Pancreas (tissue), 10 donors: ENCODE measurements at regions not wholly inside any gene's neighbourhood (a gene's known extent, or its start where the extent isn't known, plus 50 kb on each side); places are given as distances from the start of the nearest gene placed in this dataset.
"Not testable (repeated sequence)": the region's sequence is repeated elsewhere in the genome, so short reads cannot be mapped to it uniquely, and the experiment has no call there.

Experiments
- ATAC-seq, 4 donors: fragments of 200-7000 bp; cut with Tn5 transposase; one replicate each; pipeline versions ENCODE4 v1.8.0 to v1.9.1; 2020; ENCODE audit warnings: mild to moderate bottlenecking in 4 of 4, moderate library complexity in 4 of 4
- DNase-seq, 6 donors: peaks; one replicate each; pipeline ENCODE4 v3.0.0-alpha.2; 2020
- FAIRE-seq: peaks from 2 replicates; lab custom pipeline; 2012; peaks lifted over from hg19 to GRCh38; lab: Jason Lieb, UNC
- H3K27ac ChIP-seq, 4 donors: fragments of 200-600 bp; sonication (generic); 1 replicate in 3 of 4; 2 replicates in 1 of 4; pipeline versions ENCODE4 v1.5.0 to v1.8.0; 2020
- H3K27me3 ChIP-seq, 4 donors: fragments of 200-600 bp; one replicate each; pipeline ENCODE4 v1.8.0; 2021
- H3K36me3 ChIP-seq, 3 donors: fragments of 200-600 bp; sonication (generic) in 1 of 3; one replicate each; pipeline versions ENCODE4 v1.5.0 to v1.8.0; 2020 to 2021
- H3K4me1 ChIP-seq, 3 donors: fragments of 200-600 bp; one replicate each; pipeline ENCODE4 v1.8.0; 2021
- H3K4me3 ChIP-seq, 4 donors: fragments of 200-600 bp; sonication (generic) in 2 of 4; one replicate each; pipeline versions ENCODE4 v1.5.0 to v1.8.0; 2020 to 2021
- H3K9me3 ChIP-seq, 4 donors: fragments of 200-600 bp; one replicate each; pipeline ENCODE4 v1.8.0; 2021
- CTCF ChIP-seq, 4 donors: fragments of 200-600 bp; sonication (generic) in 3 of 4; IDR thresholded peaks; one replicate each; pipeline versions ENCODE4 v1.5.0 to v1.8.0; 2021; ENCODE audit warnings: antibody characterized with exemption in 4 of 4
- WGBS, 2 donors: extraction: QIAGEN DNeasy Blood & Tissue Kit; methylation state at CpG; one replicate each; pipeline ENCODE4 v1.1.7; 2013; 5-methylcytosine and 5-hydroxymethylcytosine counted together
- intact Hi-C, 3 donors: fragments of 100-400 bp; cut with DNase I; formaldehyde crosslinking; loops; one replicate each; pipeline versions ENCODE4 v1.11.1 to v1.14.2; 2022
- donor health status: healthy with polysubstance abuse.
- donor health status: DM: no; HTN: no; CAD: no; lungs with moderate emphysema.
- donor health status: DM: no; HTN: no; CAD: no.
- donor health status: control.
- donor health status: control.
- donor health status: Bipolar disorder and iron deficiency.
- donor health status: DM: yes; HTN: yes; CAD: no.
- donor health status: DM: no; HTN: no; CAD: no.
- donor health status: DM: no; HTN: no; CAD: no.
- donor health status: DM: yes; HTN: yes; CAD: no.

- H3K27ac ChIP-seq, intact Hi-C loops, DNase-seq, H3K4me1 ChIP-seq, H3K27me3 ChIP-seq, H3K4me3 ChIP-seq, ATAC-seq, H3K36me3 ChIP-seq, FAIRE-seq, H3K9me3 ChIP-seq: not testable (repeated sequence)
- WGBS, 2 donors: 40 to 53% methylated on average over 3 of the region's 3 CpGs
Measured at GRCh38 chr4:10388146-10388545, 69.1 kb downstream of the ZNF518B start.

- Histone ChIP-seq H3K4me3 (no peak overlapping the region), H3K36me3 (no peaks in the 10 kb centered on the region), H3K27me3 (no peaks in the 10 kb centered on the region), H3K27ac (no peak overlapping the region), H3K4me1 (no peaks in the 10 kb centered on the region), H3K9me3 (no peaks in the 10 kb centered on the region)
- FAIRE-seq (no peak), ATAC-seq (no peak), DNase-seq (no peak)
- 57 to 59% methylated on average over 3 of the region's 3 CpGs for WGBS, 2 donors
- intact Hi-C loops: no loop called here
- TF ChIP-seq CTCF (IDR thresholded peaks at IDR 0.05): no peak
Measured at GRCh38 chr4:10385994-10386394, 71.2 kb downstream of the ZNF518B start.

GRCh38 chr4:10384974-10385373, 72.3 kb downstream of the ZNF518B start:
- TF ChIP-seq CTCF (IDR thresholded peaks at IDR 0.05): no peak
- H3K4me3 ChIP-seq: no peak overlapping the region
- no peaks in the 10 kb centered on the region for H3K4me1 ChIP-seq
- no peaks in the 10 kb centered on the region for H3K9me3 ChIP-seq
- 48 to 67% methylated on average over 1 of the region's 1 CpG for WGBS, 2 donors
- FAIRE-seq (no peak), DNase-seq (no peak), ATAC-seq (no peak)
- H3K36me3 ChIP-seq: no peaks in the 10 kb centered on the region
- intact Hi-C loops: no loop called here
- no peak overlapping the region for H3K27ac ChIP-seq
- no peaks in the 10 kb centered on the region for H3K27me3 ChIP-seq

- no peak for ATAC-seq
- intact Hi-C loops: no loop called here
Measured at GRCh38 chr4:10383417-10383816, 73.8 kb downstream of the ZNF518B start.

GRCh38 chr4:10382171-10382570, 75.1 kb downstream of the ZNF518B start:
- H3K9me3 ChIP-seq, H3K4me1 ChIP-seq, H3K27me3 ChIP-seq, intact Hi-C loops, H3K36me3 ChIP-seq, ATAC-seq, H3K4me3 ChIP-seq, H3K27ac ChIP-seq, DNase-seq, FAIRE-seq: not testable (repeated sequence)
- WGBS, 2 donors: 78 to 89% methylated on average over 1 of the region's 1 CpG

More at GRCh38 chr4:10383417-10383816, 73.8 kb downstream of the ZNF518B start:
- Histone ChIP-seq H3K9me3 (no peaks in the 10 kb centered on the region), H3K36me3 (no peaks in the 10 kb centered on the region), H3K27ac (no peak overlapping the region), H3K27me3 (no peaks in the 10 kb centered on the region), H3K4me3 (no peak overlapping the region), H3K4me1 (no peaks in the 10 kb centered on the region)
- no peak for DNase-seq
- TF ChIP-seq CTCF (IDR thresholded peaks at IDR 0.05): no peak
- 34 to 47% methylated on average over 3 of the region's 3 CpGs for WGBS, 2 donors
- no peak for FAIRE-seq

GRCh38 chr4:10381146-10381545, 76.1 kb downstream of the ZNF518B start:
- no peaks in the 10 kb centered on the region for H3K9me3 ChIP-seq
- H3K4me1 ChIP-seq: no peaks in the 10 kb centered on the region
- FAIRE-seq: no peak
- WGBS, 2 donors: 62 to 73% methylated on average over 4 of the region's 4 CpGs
- no peak overlapping the region for H3K4me3 ChIP-seq
- H3K27me3 ChIP-seq: no peaks in the 10 kb centered on the region
- no peaks in the 10 kb centered on the region for H3K36me3 ChIP-seq
- TF ChIP-seq CTCF (IDR thresholded peaks at IDR 0.05): no peak
- no peak for ATAC-seq
- intact Hi-C loops: no loop called here
- no peak overlapping the region for H3K27ac ChIP-seq
- no peak for DNase-seq
